Breast epithelium (tissue), 4 donors: ENCODE measurements at regions not wholly inside any gene's neighbourhood (a gene's known extent, or its start where the extent isn't known, plus 50 kb on each side); places are given as distances from the start of the nearest gene placed in this dataset.
A peak's percentile ranks its signal among the peaks of the same experiment; 100 is the strongest.

Experiments used
- DNase-seq, 2 donors: peaks; one replicate each; pipeline ENCODE4 v3.0.0-alpha.2; 2019; ENCODE audit warnings: low spot score in 2 of 2
- H3K27ac ChIP-seq, 2 donors: fragments of 200-600 bp; sonication (generic) in 1 of 2; one replicate each; pipeline ENCODE4 v1.5.1; 2016 to 2019; ENCODE audit warnings: mild to moderate bottlenecking in 1 of 2
- H3K27me3 ChIP-seq, 2 donors: fragments of 200-600 bp; sonication (generic) in 1 of 2; one replicate each; pipeline versions ENCODE4 v1.5.1 to v1.6.0; 2017 to 2019; ENCODE audit warnings: control low read depth in 1 of 2, mild to moderate bottlenecking in 1 of 2
- H3K36me3 ChIP-seq: fragments of 200-600 bp; one replicate; pipeline ENCODE4 v1.5.1; 2019
- H3K4me1 ChIP-seq, 2 donors: fragments of 200-600 bp; sonication (generic); one replicate each; pipeline ENCODE4 v1.5.1; 2016 to 2019; ENCODE audit warnings: control low read depth in 1 of 2
- H3K4me3 ChIP-seq, 3 donors: fragments of 200-600 bp; sonication (generic); 1 replicate in 2 of 3; 2 replicates in 1 of 3; pipeline ENCODE4 v1.5.1; 2016 to 2019; ENCODE audit warnings: mild to moderate bottlenecking in 3 of 3, moderate library complexity in 2 of 3
- H3K9me3 ChIP-seq, 2 donors: fragments of 200-600 bp; sonication (generic) in 1 of 2; one replicate each; pipeline ENCODE4 v1.5.1; 2016 to 2019; ENCODE audit warnings: control low read depth in 1 of 2
- POLR2A ChIP-seq: fragments of 450-650 bp; IDR thresholded peaks from one replicate; pipeline ENCODE4 v1.6.1; 2016; ENCODE audit warnings: antibody characterized with exemption, mild to moderate bottlenecking, moderate library complexity
- POLR2AphosphoS5 ChIP-seq, 3 donors: sonication (generic); formaldehyde crosslinking; IDR thresholded peaks; one replicate each; pipeline ENCODE4 v1.6.1; 2017; ENCODE audit warnings: antibody characterized with exemption in 3 of 3
- intact Hi-C: fragments of 100-400 bp; cut with DNase I; formaldehyde crosslinking; loops from one replicate; pipeline ENCODE4 v1.15.1; 2023; ENCODE audit warnings: low total_unique reads
- TF ChIP-seq, protein P1 (sequence below), 3 donors: fragments of 450-650 bp; IDR thresholded peaks; one replicate each; pipeline ENCODE4 v1.5.1; 2016 to 2017; ENCODE audit warnings: antibody characterized with exemption in 3 of 3, mild to moderate bottlenecking in 3 of 3, moderate library complexity in 3 of 3

DNA sequence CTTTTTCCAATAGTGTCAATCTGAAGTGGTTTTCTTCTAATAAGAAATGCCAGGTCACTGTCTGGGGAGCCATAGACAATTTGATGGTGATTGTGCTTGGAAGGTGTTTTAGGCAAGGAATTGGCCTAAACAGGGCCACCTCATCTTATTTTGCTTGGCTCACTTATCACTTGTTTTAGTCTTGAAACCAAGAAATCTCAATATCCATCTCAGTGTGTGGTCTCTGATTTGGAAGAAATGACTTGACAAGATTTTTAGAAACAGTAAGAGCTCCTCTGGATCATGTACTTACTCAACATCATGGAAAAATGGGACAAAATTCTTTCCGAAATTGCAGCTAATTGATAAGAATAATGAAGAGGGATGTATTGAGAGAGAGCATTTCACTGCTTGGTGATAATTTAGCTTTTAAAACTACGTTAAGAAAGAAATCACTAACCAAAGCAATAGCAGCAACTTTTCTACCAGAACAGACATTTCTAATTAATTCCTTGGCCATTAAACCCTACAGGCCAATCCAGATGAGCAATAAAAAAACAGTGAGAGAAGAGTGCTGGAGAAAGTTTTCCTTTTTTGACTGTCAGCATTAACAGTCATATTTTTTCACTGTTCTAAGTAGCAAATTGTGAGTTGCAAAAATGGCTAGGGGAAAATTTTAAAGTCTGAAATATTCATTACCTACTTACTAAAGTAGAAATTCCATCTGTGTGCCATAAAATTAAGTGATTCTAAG is 157.3 kb downstream of the AEBP2 start:
- Histone ChIP-seq H3K27me3 (no peaks in the 10 kb centered on the region), H3K9me3 (no peaks in the 10 kb centered on the region), H3K4me1 (no peaks in the 10 kb centered on the region), H3K27ac (peak overlapping the region in 1 of 2 donors; percentile 53), H3K4me3 (no peak overlapping the region), H3K36me3 (no peaks in the 10 kb centered on the region)
- no peak for DNase-seq
- TF ChIP-seq POLR2AphosphoS5 (IDR thresholded peaks at IDR 0.05), result no peak
- TF ChIP-seq, protein P1, sequence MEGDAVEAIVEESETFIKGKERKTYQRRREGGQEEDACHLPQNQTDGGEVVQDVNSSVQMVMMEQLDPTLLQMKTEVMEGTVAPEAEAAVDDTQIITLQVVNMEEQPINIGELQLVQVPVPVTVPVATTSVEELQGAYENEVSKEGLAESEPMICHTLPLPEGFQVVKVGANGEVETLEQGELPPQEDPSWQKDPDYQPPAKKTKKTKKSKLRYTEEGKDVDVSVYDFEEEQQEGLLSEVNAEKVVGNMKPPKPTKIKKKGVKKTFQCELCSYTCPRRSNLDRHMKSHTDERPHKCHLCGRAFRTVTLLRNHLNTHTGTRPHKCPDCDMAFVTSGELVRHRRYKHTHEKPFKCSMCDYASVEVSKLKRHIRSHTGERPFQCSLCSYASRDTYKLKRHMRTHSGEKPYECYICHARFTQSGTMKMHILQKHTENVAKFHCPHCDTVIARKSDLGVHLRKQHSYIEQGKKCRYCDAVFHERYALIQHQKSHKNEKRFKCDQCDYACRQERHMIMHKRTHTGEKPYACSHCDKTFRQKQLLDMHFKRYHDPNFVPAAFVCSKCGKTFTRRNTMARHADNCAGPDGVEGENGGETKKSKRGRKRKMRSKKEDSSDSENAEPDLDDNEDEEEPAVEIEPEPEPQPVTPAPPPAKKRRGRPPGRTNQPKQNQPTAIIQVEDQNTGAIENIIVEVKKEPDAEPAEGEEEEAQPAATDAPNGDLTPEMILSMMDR (IDR thresholded peaks at IDR 0.05), result no peak
- no peak for TF ChIP-seq POLR2A
- intact Hi-C loops, result no loop called here

DNA sequence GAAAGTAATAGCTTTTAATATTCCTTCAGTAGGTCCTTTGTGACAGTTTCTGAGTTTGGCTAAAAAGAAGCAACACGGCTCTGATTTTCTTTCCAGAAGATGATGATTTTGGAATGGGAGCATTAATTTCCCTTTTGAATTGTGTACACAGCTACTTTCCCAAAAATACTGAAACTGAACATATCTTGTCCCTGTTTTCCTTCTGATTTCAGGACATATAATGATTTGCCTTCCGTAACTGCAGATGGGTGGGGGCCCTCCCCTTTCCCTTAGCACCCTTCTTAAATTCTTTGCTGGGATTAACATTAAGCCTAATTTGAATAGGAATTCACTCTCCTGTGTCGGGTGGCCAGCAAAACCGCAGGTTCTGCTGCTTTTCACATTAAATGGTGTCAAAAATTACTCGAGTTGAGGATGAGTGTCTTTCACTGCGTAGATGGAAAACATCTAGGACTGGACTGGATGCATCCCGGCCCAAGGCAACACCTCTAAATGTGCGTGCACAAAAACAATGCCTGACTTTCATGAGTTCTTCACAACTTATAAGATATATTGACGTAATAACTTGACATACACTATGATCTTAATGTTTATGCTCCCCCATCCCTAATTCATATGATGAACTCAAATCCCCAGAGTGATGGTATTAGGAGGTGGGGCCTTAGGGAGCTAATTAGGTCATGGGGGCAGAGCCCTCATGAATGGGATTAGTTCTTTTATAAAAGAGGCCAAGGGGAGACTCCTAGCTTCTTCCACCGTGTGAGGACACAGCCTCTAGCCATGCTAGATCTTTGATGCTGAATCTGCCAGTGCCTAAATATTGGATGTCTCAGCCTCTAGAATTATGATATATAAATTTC is 158.1 kb downstream of the AEBP2 start:
- Histone ChIP-seq H3K36me3 (no peaks in the 10 kb centered on the region), H3K27me3 (no peaks in the 10 kb centered on the region), H3K4me1 (no peaks in the 10 kb centered on the region), H3K4me3 (no peak overlapping the region), H3K27ac (peak overlapping the region in 1 of 2 donors; percentile 53), H3K9me3 (no peaks in the 10 kb centered on the region)
- intact Hi-C loops, result no loop called here
- no peak for DNase-seq
- TF ChIP-seq POLR2AphosphoS5 (IDR thresholded peaks at IDR 0.05) (no peak), POLR2A (no peak)
- TF ChIP-seq, protein P1 (IDR thresholded peaks at IDR 0.05), result no peak

DNA sequence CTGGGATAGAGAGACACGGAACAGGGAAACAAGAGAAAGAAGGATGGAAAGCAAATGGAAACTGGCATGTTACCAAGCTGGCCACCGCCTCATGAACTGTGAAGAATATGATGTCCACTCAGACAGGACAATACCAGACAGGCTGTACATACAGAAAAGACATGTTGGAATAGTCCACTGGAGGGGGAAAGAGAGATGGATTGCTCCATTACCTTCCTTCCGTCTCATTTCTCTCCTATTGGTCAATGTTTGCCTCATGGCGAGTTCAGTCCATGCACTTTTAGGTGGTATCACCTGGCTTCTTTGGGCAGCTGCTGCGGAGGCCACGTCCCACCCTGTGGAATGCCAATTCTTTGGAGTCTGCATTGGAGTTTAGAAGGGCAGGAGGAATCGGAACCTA is 166.4 kb downstream of the AEBP2 start:
- TF ChIP-seq, protein P1 (IDR thresholded peaks at IDR 0.05), result no peak
- TF ChIP-seq POLR2AphosphoS5 (IDR thresholded peaks at IDR 0.05), result no peak
- no peak for TF ChIP-seq POLR2A
- Histone ChIP-seq H3K27me3 (no peaks in the 10 kb centered on the region), H3K36me3 (no peaks in the 10 kb centered on the region), H3K4me1 (no peaks in the 10 kb centered on the region), H3K4me3 (no peak overlapping the region), H3K9me3 (no peaks in the 10 kb centered on the region), H3K27ac (no peak overlapping the region)
- intact Hi-C loops, result no loop called here
- DNase-seq, result no peak

DNA sequence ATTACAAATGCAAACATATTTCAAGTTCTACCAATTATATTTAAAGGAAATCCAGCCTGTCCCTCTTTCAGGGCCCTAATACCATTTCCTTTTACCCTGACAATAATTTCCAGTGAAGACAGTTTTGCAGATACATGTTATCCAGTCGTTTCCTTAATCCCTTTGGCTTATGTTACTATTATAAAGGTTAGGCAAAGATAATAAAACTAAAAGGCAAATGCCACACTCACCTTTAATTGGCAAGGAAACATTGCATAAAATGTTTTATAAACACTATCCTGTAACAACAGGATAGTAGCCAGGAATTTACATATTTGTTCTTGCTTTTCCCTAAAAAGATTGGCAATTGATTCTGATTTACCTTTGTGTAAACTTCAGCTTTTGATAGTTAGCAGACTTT is 168.7 kb downstream of the AEBP2 start:
- intact Hi-C loops, result no loop called here
- Histone ChIP-seq H3K4me3 (no peak overlapping the region), H3K36me3 (no peaks in the 10 kb centered on the region), H3K9me3 (no peaks in the 10 kb centered on the region), H3K27ac (no peak overlapping the region), H3K27me3 (no peaks in the 10 kb centered on the region), H3K4me1 (no peaks in the 10 kb centered on the region)
- TF ChIP-seq POLR2A (no peak), POLR2AphosphoS5 (IDR thresholded peaks at IDR 0.05) (no peak)
- TF ChIP-seq, protein P1 (IDR thresholded peaks at IDR 0.05), result no peak
- DNase-seq, result no peak

DNA sequence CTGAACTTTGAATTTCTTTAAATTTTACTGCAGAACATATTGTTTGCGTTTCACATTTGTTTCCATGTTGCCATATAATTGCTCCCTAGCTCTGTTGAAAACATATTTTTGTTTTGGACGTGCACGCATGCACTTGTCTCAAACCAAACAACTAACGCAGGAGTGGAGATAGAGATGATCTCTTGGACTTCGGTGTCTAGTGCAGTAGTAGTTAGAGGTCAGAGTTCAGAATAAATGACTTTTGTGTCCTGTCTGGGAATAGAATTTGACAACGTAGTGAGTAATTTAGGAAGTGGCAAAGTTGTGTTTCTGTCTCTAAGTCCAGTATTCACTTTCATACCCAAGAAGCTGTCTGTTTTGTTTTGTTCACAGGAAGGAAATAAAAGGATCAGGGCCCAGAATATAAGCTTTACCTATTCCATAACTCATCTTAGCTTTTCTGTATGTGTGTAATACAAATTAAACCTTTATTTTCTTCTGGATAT is 173.8 kb downstream of the AEBP2 start:
- Histone ChIP-seq H3K9me3 (no peaks in the 10 kb centered on the region), H3K27ac (no peak overlapping the region), H3K27me3 (no peaks in the 10 kb centered on the region), H3K36me3 (no peaks in the 10 kb centered on the region), H3K4me1 (no peaks in the 10 kb centered on the region), H3K4me3 (no peak overlapping the region)
- TF ChIP-seq POLR2AphosphoS5 (IDR thresholded peaks at IDR 0.05) (no peak), POLR2A (no peak)
- TF ChIP-seq, protein P1 (IDR thresholded peaks at IDR 0.05), result no peak
- no peak for DNase-seq
- intact Hi-C loops, result no loop called here
